ENCODE measurements at regions not wholly inside any gene's neighbourhood (a gene's known extent, or its start where the extent isn't known, plus 50 kb on each side); places are given as distances from the start of the nearest gene placed in this dataset.

DNA sequence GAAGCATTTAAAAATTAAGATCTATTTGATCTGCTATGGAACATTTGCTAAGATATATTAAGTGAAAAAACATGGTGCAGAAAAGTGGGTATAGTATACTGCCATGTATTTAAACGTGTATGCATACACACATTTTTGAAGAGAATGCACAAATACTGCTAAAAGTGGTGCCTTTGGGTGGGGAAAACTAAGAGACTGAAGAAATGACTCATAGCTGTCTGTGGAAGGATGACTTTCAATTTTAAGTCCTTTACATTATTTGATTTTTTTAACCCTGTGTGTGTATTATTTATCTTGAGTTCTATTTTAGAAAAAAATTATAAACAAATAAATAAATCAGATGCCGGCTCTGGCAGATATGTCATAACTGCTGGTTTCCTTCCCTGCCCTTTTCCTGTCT, 120.7 kb upstream of the SLIT3 start:
- Histone ChIP-seq H3K36me3 (ENCODE audit: low read depth) (no peaks in the 10 kb centered on the region), H3K4me1 (ENCODE audit: low read depth) (no peaks in the 10 kb centered on the region), H3K4me3 (no peak overlapping the region), H3K9me3 (no peaks in the 10 kb centered on the region)
- DNase-seq (no peak), ATAC-seq (no peak)
- TF ChIP-seq, protein P1, sequence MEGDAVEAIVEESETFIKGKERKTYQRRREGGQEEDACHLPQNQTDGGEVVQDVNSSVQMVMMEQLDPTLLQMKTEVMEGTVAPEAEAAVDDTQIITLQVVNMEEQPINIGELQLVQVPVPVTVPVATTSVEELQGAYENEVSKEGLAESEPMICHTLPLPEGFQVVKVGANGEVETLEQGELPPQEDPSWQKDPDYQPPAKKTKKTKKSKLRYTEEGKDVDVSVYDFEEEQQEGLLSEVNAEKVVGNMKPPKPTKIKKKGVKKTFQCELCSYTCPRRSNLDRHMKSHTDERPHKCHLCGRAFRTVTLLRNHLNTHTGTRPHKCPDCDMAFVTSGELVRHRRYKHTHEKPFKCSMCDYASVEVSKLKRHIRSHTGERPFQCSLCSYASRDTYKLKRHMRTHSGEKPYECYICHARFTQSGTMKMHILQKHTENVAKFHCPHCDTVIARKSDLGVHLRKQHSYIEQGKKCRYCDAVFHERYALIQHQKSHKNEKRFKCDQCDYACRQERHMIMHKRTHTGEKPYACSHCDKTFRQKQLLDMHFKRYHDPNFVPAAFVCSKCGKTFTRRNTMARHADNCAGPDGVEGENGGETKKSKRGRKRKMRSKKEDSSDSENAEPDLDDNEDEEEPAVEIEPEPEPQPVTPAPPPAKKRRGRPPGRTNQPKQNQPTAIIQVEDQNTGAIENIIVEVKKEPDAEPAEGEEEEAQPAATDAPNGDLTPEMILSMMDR (IDR thresholded peaks at IDR 0.05) = no peak
- intact Hi-C loops (cut with DNase I, micrococcal nuclease) = no loop called here

DNA sequence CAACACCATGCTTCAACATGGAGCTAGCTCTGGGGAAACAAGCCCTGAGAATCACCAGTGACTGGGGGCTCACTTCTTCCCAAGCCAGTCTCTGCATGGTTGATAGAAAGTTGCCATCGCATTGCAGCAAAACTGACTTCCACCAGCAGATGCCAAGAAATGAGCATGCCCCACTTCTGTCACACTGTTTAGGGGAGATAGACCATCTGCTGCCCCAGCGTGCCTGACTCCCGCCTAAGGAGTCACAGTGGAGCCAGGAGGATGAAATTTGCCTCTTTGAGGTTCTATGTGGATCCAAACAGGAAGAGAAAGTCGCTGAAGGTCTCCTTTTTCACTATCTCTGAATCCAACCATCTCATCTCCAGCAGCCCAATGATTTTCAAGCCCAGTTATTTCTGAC, 116.7 kb upstream of the SLIT3 start:
- Histone ChIP-seq H3K36me3 (ENCODE audit: low read depth) (no peaks in the 10 kb centered on the region), H3K4me1 (ENCODE audit: low read depth) (no peaks in the 10 kb centered on the region), H3K9me3 (no peaks in the 10 kb centered on the region), H3K4me3 (no peak overlapping the region)
- TF ChIP-seq, protein P1 (IDR thresholded peaks at IDR 0.05) = no peak
- intact Hi-C loops (cut with DNase I, micrococcal nuclease) = no loop called here
- no peak for DNase-seq
- ATAC-seq = no peak

DNA sequence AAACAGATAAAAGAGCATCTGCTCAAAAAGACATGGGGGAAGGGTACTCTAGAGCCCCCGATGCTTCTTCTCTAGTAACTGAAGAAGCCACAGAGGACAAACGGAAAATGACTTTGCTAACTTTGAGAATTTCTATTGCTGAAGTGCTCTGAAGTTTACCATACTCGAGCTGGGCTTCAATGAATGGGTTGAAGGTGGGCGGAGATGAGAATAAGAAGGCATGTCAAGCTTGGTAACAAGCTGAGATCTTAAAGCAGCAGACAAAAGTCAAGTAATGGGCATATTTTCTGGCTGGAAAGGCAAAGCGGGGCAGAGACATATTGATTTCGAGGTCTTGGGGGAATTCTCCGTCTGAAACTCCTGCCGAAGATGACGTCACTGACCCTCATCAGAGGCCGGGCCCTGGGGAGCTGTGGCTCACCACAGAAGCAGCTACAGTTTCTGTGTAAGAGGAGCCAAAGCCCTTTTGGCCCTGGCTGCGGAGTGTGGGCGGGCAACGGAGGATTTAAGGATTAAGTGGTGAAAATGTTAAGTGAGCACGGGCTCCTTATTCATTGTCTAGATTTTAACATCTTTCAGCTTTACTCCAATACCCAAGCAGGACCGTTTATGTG, 115.8 kb upstream of the SLIT3 start:
- intact Hi-C loops (cut with DNase I, micrococcal nuclease) = no loop called here
- no peaks in the 10 kb centered on the region for H3K9me3 ChIP-seq
- TF ChIP-seq, protein P1 (IDR thresholded peaks at IDR 0.05) = no peak
- no peaks in the 10 kb centered on the region for H3K36me3 ChIP-seq (ENCODE audit: low read depth)
- H3K4me3 ChIP-seq = no peak overlapping the region
- ATAC-seq = peak; percentile 58
- peak; percentile 41 to 74 (median 42) for DNase-seq
- H3K4me1 ChIP-seq (ENCODE audit: low read depth) = no peaks in the 10 kb centered on the region

DNA sequence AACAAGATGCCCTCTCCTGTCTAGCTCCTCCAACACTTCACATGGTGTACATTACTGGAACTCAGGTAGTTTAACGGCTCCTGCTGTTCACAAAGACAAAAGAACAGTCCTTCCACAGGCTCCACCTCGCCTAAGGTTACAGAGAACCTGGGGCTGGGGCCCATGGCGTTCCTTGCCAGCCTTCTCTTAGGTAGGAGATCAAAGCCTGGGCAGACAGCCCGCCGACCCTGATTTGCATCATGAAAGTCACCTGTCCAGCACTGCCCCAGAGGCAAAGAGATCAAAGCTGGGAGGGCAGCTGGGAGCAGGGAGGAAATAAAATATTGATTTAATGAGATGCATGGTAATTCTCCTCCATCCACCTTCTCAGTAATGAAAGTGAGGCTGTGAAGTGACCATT, 115.0 kb upstream of the SLIT3 start:
- DNase-seq (no peak), ATAC-seq (no peak)
- TF ChIP-seq, protein P1 (IDR thresholded peaks at IDR 0.05) = no peak
- Histone ChIP-seq H3K4me3 (no peak overlapping the region), H3K4me1 (ENCODE audit: low read depth) (no peaks in the 10 kb centered on the region), H3K9me3 (no peaks in the 10 kb centered on the region), H3K36me3 (ENCODE audit: low read depth) (no peaks in the 10 kb centered on the region)
- intact Hi-C loops (cut with DNase I, micrococcal nuclease) = no loop called here

DNA sequence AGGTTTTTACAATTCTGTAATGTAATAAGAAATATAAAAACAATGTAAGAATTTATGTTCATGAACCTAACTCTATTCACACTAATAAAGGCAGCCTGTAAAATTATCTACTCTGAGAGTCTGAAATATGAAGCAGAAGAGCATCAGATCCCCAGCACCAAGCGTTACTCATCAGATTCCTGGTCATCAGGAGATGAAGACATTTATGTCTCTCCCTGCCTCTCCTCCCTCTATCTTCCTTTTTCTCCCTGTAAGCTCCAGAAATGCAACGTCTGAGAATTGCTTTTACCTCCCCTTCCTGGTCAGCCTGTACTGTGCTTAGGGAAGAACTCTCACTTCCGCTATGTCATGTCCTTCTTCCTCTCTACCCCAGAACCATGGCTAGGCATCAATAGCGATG, 114.4 kb upstream of the SLIT3 start:
- intact Hi-C loops (cut with DNase I, micrococcal nuclease) = no loop called here
- Histone ChIP-seq H3K4me3 (no peak overlapping the region), H3K36me3 (ENCODE audit: low read depth) (no peaks in the 10 kb centered on the region), H3K4me1 (ENCODE audit: low read depth) (no peaks in the 10 kb centered on the region), H3K9me3 (no peaks in the 10 kb centered on the region)
- ATAC-seq (no peak), DNase-seq (no peak)
- TF ChIP-seq, protein P1 (IDR thresholded peaks at IDR 0.05) = no peak

DNA sequence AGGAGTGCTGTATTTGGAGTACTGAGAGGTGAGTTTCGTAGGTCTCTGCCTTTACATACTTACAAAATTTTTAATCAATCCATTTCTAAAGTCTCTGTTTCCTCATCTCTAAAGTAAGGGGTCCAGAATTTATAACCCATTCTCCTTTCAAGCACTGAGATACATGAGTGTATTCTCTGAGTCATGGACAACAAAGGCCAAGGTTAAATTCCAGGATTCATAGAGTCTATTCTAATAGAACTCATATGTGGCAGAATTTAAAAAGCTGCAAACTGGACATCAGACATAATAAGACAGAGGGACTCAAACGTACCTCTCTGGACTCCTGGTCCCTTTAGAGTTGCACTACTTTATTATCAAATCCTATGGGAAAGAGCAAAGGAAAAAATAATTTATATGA, 112.5 kb upstream of the SLIT3 start:
- ATAC-seq (no peak), DNase-seq (no peak)
- H3K36me3 ChIP-seq (ENCODE audit: low read depth) = no peaks in the 10 kb centered on the region
- H3K4me1 ChIP-seq (ENCODE audit: low read depth) = no peaks in the 10 kb centered on the region
- H3K4me3 ChIP-seq = no peak overlapping the region
- intact Hi-C loops (cut with DNase I, micrococcal nuclease) = no loop called here
- H3K9me3 ChIP-seq = no peaks in the 10 kb centered on the region
- TF ChIP-seq, protein P1 (IDR thresholded peaks at IDR 0.05) = no peak
